NCI-H2196 (cell line): ENCODE measurements at regions not wholly inside any gene's neighbourhood (a gene's known extent, or its start where the extent isn't known, plus 50 kb on each side); places are given as distances from the start of the nearest gene placed in this dataset.

ENCODE experiments used
- DNase-seq: peaks from one replicate; lab custom pipeline; 2025; ENCODE audit not compliant: unreplicated experiment; lab: John Stamatoyannopoulos, UW

GRCh38 chrX:110408949-110409588 is 50.4 kb downstream of the RTL9 start:
- no peak for DNase-seq

DNA sequence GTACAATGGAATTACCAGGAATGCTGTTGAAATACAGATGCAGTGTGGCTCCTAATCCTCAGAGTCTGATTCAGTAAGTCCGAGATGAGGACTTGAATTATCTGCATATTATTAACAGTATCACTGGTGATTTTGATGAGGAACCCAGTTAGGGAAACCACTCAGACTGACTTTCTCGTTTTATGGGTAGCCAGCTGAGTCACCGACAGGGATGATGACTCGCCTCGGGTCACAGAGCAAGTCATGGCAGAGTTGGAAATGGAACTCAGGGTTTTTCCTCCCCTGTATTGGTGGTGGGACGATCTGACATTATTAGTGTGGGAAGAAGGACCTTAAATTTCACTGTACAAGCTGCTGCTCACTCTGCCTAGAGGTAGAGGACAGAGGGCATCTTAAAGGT is 51.3 kb downstream of the RTL9 start:
- no peak for DNase-seq

DNA sequence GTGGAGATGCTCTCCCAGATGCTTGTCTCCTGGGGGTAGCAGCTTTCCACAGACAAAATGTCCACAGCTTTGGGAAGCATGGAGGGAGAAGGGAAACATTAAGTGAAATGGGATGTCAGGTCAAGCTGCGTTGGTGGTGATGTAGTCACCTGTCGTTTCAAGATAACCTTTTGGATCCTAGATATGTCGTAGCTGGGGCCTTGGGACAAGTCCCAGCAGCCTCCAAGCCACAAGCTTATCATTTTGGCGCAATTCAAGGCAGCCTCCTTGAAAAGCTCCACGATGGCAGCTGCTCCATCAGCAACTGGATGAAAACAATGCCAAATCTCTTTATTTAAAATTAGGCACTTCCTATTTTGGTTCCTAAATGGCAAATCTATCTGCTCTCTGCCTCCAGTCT is 52.0 kb downstream of the RTL9 start:
- no peak for DNase-seq

DNA sequence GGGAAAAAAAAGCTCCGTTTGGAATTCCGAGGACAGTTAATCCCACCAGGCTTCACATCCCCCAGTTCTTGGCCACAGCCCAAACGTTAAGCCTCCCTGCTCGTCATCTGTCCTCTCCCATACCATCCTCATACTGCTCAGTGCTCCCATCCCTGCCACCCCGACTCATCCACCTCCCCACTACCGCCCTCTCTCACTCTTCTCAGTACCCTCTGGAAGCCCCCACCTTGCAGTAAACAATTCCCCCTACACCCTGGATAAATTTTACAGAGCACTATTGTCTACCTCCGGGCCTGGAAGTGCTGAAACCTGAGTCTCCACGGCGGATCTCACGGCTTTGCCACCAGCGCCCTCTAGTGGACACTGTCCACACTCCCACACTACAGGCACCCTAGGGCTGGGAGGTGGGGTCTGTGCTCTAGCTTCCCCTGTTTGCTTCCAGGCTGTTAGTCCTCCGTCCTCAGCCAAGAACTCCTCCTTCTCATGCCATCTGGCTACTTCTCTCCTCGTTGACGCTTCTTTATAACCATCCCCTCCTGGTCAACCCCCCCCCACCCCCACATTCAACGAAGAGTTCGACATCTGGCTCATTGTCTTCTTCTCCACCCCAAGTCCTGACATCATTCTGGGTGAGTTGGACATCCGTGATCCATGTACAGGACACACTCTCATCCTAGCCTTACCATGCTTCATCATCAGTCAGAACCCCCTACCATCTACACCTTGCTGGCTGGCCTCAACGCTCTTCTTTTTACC is 54.5 kb downstream of the RTL9 start:
- DNase-seq, result peak; percentile 66

- no peak for DNase-seq
Observed at GRCh38 chrX:110413727-110414124, 55.1 kb downstream of the RTL9 start.

DNA sequence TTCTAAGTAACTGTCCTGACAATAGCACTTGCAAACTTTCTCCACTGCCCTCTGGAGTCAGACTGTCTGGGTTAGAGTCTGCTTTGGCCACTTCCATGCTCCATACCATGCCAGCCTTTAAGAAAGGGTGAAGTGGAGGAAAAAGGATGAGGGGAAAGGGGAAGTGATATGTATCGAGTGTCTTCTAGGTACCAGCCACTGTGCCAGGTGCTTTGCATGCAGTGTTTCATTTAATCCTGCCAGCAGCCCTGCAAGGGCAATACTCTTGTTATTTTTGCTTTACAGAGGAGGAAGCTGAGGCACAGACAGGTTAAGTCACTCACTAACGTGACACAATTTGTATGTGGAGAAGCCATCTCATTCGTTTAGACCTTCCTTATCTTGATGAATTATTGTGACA is 55.6 kb downstream of the RTL9 start:
- no peak for DNase-seq

DNA sequence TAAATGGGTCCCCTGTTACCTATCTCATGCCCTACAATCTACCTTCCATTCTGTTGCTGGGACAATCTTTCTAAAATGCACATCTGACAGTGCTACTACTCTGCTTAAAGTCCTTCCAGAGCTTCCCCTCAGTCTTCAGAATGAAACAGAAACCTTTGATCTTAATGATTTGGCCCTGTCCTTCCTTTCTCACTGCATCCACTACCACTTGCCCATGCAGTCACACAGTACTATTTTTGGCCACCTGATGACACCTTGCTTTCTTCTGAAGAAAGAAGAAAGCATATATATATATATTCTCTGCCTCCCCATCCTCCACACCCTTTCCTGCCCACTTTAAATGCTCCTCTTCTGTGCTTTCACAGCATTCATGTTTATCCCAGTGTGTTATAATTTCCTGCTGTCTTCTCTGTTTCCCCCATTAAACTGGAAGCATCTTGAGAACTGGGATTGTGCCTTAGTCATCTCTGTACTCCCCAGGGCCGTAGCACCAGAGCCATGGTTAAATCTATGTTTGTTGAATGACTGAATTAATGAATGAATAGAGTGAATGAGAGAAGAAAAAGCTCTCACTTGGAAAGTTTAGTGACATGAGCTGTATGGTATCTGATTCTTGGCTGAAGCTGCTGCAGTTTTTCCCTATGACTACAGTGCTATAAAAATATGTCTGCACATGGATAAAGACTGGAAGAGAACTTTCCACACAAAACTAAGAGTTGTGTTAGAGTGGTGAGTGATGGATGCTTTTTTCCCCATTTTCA is 56.2 kb downstream of the RTL9 start:
- no peak for DNase-seq

- DNase-seq, result no peak
Observed at GRCh38 chrX:110415440-110416170, 57.0 kb downstream of the RTL9 start.

GRCh38 chrX:110417128-110417527 is 58.5 kb downstream of the RTL9 start:
- no peak for DNase-seq

GRCh38 chrX:110418316-110419235 is 59.9 kb downstream of the RTL9 start:
- DNase-seq, result peak; percentile 27

- DNase-seq, result no peak
Observed at GRCh38 chrX:110419512-110419911, 60.9 kb downstream of the RTL9 start.

- DNase-seq, result no peak
Observed at GRCh38 chrX:110420771-110421499, 62.3 kb downstream of the RTL9 start.

- peak; percentile 67 for DNase-seq
Observed at GRCh38 chrX:110421500-110422455, 63.1 kb downstream of the RTL9 start.

DNA sequence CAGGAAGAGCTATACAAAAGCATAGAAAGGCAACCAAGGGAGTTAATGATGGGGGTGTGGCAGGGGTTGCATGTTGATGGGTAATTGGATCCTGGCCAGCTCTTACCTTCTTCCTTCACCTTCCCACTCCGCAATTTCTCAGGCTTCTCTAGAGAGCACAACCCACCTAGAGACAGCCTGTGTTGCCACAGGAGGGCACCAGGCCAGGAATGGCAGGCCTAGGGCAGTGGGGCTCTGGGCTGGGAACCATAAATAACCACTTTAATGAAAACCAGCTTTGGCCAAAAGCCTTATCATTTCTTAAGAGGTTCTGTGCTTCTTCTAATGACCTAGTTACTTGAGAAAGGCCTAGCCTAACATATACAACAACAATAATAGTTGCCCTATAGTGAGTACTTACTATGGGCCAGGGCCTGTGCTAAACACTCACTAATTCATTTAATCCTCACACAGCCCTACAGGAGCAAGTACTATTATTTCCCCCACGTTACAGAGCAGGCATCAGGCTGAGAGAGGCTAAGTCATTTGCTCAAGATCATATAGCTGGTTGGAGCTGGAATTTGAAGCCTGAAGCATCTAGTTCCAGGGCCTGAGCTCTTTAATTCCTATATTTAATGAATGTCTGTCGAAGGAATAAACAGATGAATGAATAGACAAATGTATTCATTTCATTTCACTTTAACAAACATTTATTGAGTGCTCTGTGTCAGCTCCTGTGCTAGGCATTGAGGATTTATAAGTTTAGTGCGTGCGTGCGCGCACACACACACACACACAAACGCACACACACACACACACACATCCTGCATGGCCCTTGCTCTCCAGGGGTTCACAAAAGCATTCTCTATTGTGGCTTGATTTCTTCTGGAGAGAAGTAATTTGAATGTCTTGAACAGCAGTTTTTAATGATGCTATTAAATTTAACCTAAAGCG is 66.8 kb downstream of the RTL9 start:
- DNase-seq, result no peak

GRCh38 chrX:110426155-110426504 is 67.5 kb downstream of the RTL9 start:
- DNase-seq, result no peak

DNA sequence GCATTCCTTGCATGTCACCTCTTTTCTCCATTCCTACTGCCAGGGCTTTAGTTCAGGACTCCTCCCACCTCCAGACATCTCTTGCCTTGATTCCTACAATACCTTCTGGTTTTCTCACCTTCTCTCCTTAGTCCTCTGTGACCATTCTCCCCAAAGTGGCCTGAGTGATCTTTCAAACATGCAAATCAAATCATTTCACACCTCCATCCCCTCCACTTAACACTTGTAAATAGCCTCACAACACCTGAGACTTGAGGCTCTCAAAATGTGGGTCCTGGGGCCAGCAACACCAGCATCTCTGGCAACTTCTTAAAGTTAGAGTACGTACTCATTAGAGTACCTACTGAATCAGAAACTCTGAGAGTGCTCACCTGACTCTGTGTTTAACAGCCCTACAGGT is 68.4 kb downstream of the RTL9 start:
- no peak for DNase-seq

DNA sequence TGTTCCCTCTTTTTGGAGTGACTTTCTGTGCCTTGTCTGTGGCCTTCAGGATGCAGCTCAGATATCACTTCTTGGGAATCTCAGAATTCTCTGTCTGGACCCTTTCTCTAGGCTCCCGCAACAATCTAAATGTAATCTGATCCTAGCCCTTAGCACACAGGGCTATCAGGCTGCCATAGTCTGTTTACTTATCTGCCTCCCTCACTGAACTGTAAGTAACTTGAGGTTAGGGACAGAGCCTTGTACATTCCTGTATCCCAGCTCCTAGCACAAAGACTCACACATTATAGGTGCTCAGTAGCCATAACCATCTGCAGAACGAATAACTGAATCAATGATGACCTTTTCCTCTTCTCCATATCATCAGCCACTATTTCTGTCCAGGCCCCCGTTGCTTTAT is 69.5 kb downstream of the RTL9 start:
- DNase-seq, result no peak
